H9 (cell line): ENCODE measurements at regions not wholly inside any gene's neighbourhood (a gene's known extent, or its start where the extent isn't known, plus 50 kb on each side); places are given as distances from the start of the nearest gene placed in this dataset.

Source experiments
- DNase-seq: peaks from one replicate; pipeline ENCODE4 v3.0.0-alpha.2; 2017
- H2AFZ ChIP-seq: one replicate; pipeline ENCODE4 v1.6.1; 2013; ENCODE audit warnings: mild to moderate bottlenecking, low read length, control low read depth, moderate library complexity
- H2AK5ac ChIP-seq: 2 replicates; pipeline ENCODE4 v1.6.1; 2013; ENCODE audit warnings: low read length, control low read depth, mixed read lengths; ENCODE audit not compliant: insufficient read length
- H2BK120ac ChIP-seq: one replicate; pipeline ENCODE4 v1.6.1; 2013; ENCODE audit warnings: low read depth, mild to moderate bottlenecking, low read length, control low read depth, inconsistent platforms; ENCODE audit not compliant: poor library complexity, severe bottlenecking
- H2BK12ac ChIP-seq: 2 replicates; pipeline ENCODE4 v1.6.1; 2013; ENCODE audit warnings: low read length, control low read depth, mixed read lengths, low read depth; ENCODE audit not compliant: insufficient read length
- H2BK15ac ChIP-seq: 2 replicates; pipeline ENCODE4 v1.6.1; 2013; ENCODE audit warnings: low read depth, low read length, control low read depth
- H2BK20ac ChIP-seq: one replicate; pipeline ENCODE4 v1.6.1; 2013; ENCODE audit warnings: low read depth, mild to moderate bottlenecking, low read length, control low read depth, inconsistent platforms; ENCODE audit not compliant: poor library complexity, severe bottlenecking
- H2BK5ac ChIP-seq: 2 replicates; pipeline ENCODE4 v1.6.1; 2013; ENCODE audit warnings: low read length, control low read depth, mixed read lengths; ENCODE audit not compliant: insufficient read length
- H3K14ac ChIP-seq: 2 replicates; pipeline ENCODE4 v1.6.1; 2013; ENCODE audit warnings: low read length, control low read depth; ENCODE audit not compliant: insufficient read depth
- H3K18ac ChIP-seq: 2 replicates; pipeline ENCODE4 v1.6.1; 2013; ENCODE audit warnings: low read depth, mild to moderate bottlenecking, mixed read lengths, low read length, control low read depth; ENCODE audit not compliant: insufficient read length
- H3K23ac ChIP-seq: 2 replicates; pipeline ENCODE4 v1.6.1; 2013; ENCODE audit warnings: low read length, control low read depth, mixed read lengths, low read depth; ENCODE audit not compliant: insufficient read length
- H3K23me2 ChIP-seq: 2 replicates; pipeline ENCODE4 v1.6.1; 2013; ENCODE audit warnings: low read depth, mild to moderate bottlenecking, mixed read lengths, low read length, control low read depth; ENCODE audit not compliant: insufficient read length, poor library complexity, severe bottlenecking
- H3K27ac ChIP-seq: 2 replicates; pipeline ENCODE4 v1.5.1; 2013; ENCODE audit warnings: low read length, control low read depth, mixed read lengths, low read depth; ENCODE audit not compliant: insufficient read length
- H3K27me3 ChIP-seq: 2 replicates; pipeline ENCODE4 v1.6.1; 2013; ENCODE audit warnings: low read length, control low read depth, inconsistent platforms; ENCODE audit not compliant: insufficient read depth
- H3K4ac ChIP-seq: 2 replicates; pipeline ENCODE4 v1.6.1; 2013; ENCODE audit warnings: low read depth, mild to moderate bottlenecking, control low read depth, inconsistent platforms, low read length, moderate library complexity
- H3K4me1 ChIP-seq: 2 replicates; pipeline ENCODE4 v1.6.1; 2013; ENCODE audit warnings: low read length, control low read depth, inconsistent platforms; ENCODE audit not compliant: insufficient read depth
- H3K4me2 ChIP-seq: 2 replicates; pipeline ENCODE4 v1.6.1; 2013; ENCODE audit warnings: low read length, control low read depth, mixed read lengths; ENCODE audit not compliant: insufficient read length, insufficient read depth
- H3K56ac ChIP-seq: 2 replicates; pipeline ENCODE4 v1.6.1; 2013; ENCODE audit warnings: low read depth, mild to moderate bottlenecking, mixed read lengths, low read length, control low read depth; ENCODE audit not compliant: insufficient read length
- H3K79me1 ChIP-seq: 2 replicates; pipeline ENCODE4 v1.6.1; 2013; ENCODE audit warnings: low read depth, mild to moderate bottlenecking, moderate library complexity, low read length, control low read depth, inconsistent platforms; ENCODE audit not compliant: insufficient read depth, poor library complexity, severe bottlenecking
- H3K79me2 ChIP-seq: 2 replicates; pipeline ENCODE4 v1.6.1; 2013; ENCODE audit warnings: low read length, control low read depth, inconsistent platforms; ENCODE audit not compliant: insufficient read depth
- H3K9ac ChIP-seq: 2 replicates; pipeline ENCODE4 v1.6.1; 2013; ENCODE audit warnings: low read length, control low read depth, mixed read lengths; ENCODE audit not compliant: insufficient read length; ENCODE audit errors: extremely low read depth
- H3K9me3 ChIP-seq: one replicate; pipeline ENCODE4 v1.6.1; 2013; ENCODE audit warnings: low read depth, low read length, inconsistent platforms; ENCODE audit not compliant: control insufficient read depth
- H3T11ph ChIP-seq: one replicate; pipeline ENCODE4 v1.6.1; 2013; ENCODE audit warnings: mild to moderate bottlenecking, low read length, control low read depth, inconsistent platforms
- H4K20me1 ChIP-seq: one replicate; pipeline ENCODE4 v1.6.1; 2013; ENCODE audit not compliant: control insufficient read depth, insufficient read length, insufficient read depth
- H4K5ac ChIP-seq: 2 replicates; pipeline ENCODE4 v1.6.1; 2013; ENCODE audit warnings: low read depth, mild to moderate bottlenecking, mixed read lengths, low read length, control low read depth; ENCODE audit not compliant: insufficient read length
- H4K8ac ChIP-seq: replicated peaks from 2 replicates; pipeline ENCODE4 v1.6.1; 2013; ENCODE audit warnings: low read length, control low read depth, mixed read lengths, low read depth; ENCODE audit not compliant: insufficient read length
- H4K91ac ChIP-seq: 2 replicates; pipeline ENCODE4 v1.6.1; 2013; ENCODE audit warnings: low read depth, mild to moderate bottlenecking, moderate library complexity, mixed read lengths, low read length, control low read depth; ENCODE audit not compliant: insufficient read length
- H3K27ac Mint-ChIP-seq, 3 experiments: 2 replicates in 2 of 3; 3 replicates in 1 of 3; pipeline ENCODE4 v1.8.0; 2020 to 2021; ENCODE audit warnings: mixed read lengths in 3 of 3, mild to moderate bottlenecking in 1 of 3, moderate library complexity in 1 of 3
- H3K27me3 Mint-ChIP-seq: 2 replicates; pipeline ENCODE4 v1.8.0; 2021; ENCODE audit warnings: low read depth, mild to moderate bottlenecking, moderate library complexity, mixed read lengths
- H3K36me3 Mint-ChIP-seq, 3 experiments: 2 replicates in 2 of 3; 3 replicates in 1 of 3; pipeline ENCODE4 v1.8.0; 2020 to 2021; ENCODE audit warnings: low read depth in 3 of 3, mixed read lengths in 3 of 3; ENCODE audit not compliant: insufficient read depth in 1 of 3
- H3K4me1 Mint-ChIP-seq, 2 experiments: 2 replicates each; pipeline ENCODE4 v1.8.0; 2020; ENCODE audit warnings: mixed read lengths in 2 of 2
- H3K4me3 Mint-ChIP-seq, 2 experiments: 2 replicates in 1 of 2; 3 replicates in 1 of 2; pipeline ENCODE4 v1.8.0; 2020 to 2021; ENCODE audit warnings: mild to moderate bottlenecking in 2 of 2, mixed read lengths in 2 of 2, moderate library complexity in 1 of 2
- H3K9me3 Mint-ChIP-seq, 2 experiments: 2 replicates in 1 of 2; 3 replicates in 1 of 2; pipeline ENCODE4 v1.8.0; 2020; ENCODE audit warnings: mild to moderate bottlenecking in 2 of 2, mixed read lengths in 2 of 2, moderate library complexity in 1 of 2
- CTCF ChIP-seq: fragments of 200-600 bp; sonication (generic); conservative IDR thresholded peaks from 3 replicates; pipeline ENCODE4 v1.8.0; 2021; ENCODE audit warnings: antibody characterized with exemption, mild to moderate bottlenecking
- WGBS: extraction: QIAGEN DNeasy Blood & Tissue Kit; methylation state at CpG from one replicate; pipeline ENCODE4 v1.1.7; 2013; ENCODE audit warnings: missing lambda C conversion rate, low lambda C conversion rate, mixed read lengths; ENCODE audit not compliant: insufficient read length; ENCODE audit errors: extremely low coverage; 5-methylcytosine and 5-hydroxymethylcytosine counted together

GRCh38 chr1:11342621-11343032 is 69.6 kb downstream of the UBIAD1 start:
- Histone ChIP-seq H3K4ac (no peak overlapping the region), H2BK120ac (no peak overlapping the region), H3K27ac (no peak overlapping the region), H3K79me1 (no peaks in the 10 kb centered on the region), H4K5ac (no peak overlapping the region), H3T11ph (no peak overlapping the region), H2AK5ac (no peak overlapping the region), H2BK12ac (no peak overlapping the region), H2AFZ (no peak overlapping the region), H2BK20ac (no peak overlapping the region), H4K20me1 (no peaks in the 10 kb centered on the region), H3K9me3 (no peaks in the 10 kb centered on the region), H2BK15ac (no peak overlapping the region), H4K91ac (no peak overlapping the region), H3K18ac (no peak overlapping the region), H4K8ac (no peak overlapping the region), H2BK5ac (no peak overlapping the region), H3K14ac (no peak overlapping the region), H3K23me2 (no peaks in the 10 kb centered on the region), H3K23ac (no peak overlapping the region), H3K4me1 (peaks cover 10% of the 10 kb centered on the region; the same call in 1 of the 2 replicates), H3K27me3 (no peaks in the 10 kb centered on the region), H3K9ac (no peak overlapping the region), H3K4me2 (no peak overlapping the region), H3K56ac (no peak overlapping the region), H3K79me2 (no peaks in the 10 kb centered on the region)
- no peak for DNase-seq
- peaks cover 50 to 61% of the 10 kb centered on the region in 2 experiments for H3K4me1 Mint-ChIP-seq
- H3K9me3 Mint-ChIP-seq = no peaks in the 10 kb centered on the region
- H3K36me3 Mint-ChIP-seq = no peaks in the 10 kb centered on the region
- no peak overlapping the region for H3K4me3 Mint-ChIP-seq
- H3K27me3 Mint-ChIP-seq = peaks cover 7% of the 10 kb centered on the region
- H3K27ac Mint-ChIP-seq = no peak overlapping the region
- WGBS = no CpG with 5 or more reads among the region's 6 CpGs
- TF ChIP-seq CTCF = peak; percentile 14; the same call in 1 of the 3 replicates
